NCI-H748 (cell line): ENCODE measurements at regions not wholly inside any gene's neighbourhood (a gene's known extent, or its start where the extent isn't known, plus 50 kb on each side); places are given as distances from the start of the nearest gene placed in this dataset.
A peak's percentile ranks its signal among the peaks of the same experiment; 100 is the strongest.

Source experiments
- DNase-seq: peaks from one replicate; lab custom pipeline; 2025; ENCODE audit not compliant: unreplicated experiment; lab: John Stamatoyannopoulos, UW

DNA sequence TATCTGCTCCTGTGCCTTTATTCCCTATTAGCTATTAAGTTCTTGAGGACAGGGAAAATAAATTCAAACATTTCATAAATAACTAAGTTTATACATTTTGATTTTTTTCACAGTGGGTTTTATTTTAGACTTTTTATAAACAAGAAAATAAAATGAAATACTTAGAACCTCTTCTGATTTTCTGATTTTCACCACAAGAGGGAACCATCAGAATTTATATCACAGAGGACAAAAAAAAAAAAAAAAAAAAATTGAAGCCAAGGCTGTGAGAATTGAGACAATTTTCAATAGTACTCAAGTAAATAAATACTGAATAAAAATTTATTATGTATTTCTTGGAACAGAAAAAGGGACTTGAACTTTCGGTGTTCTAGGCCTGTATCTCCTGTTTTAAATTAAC is 288.1 kb downstream of the SH3BGRL start:
- peak; percentile 23 for DNase-seq

DNA sequence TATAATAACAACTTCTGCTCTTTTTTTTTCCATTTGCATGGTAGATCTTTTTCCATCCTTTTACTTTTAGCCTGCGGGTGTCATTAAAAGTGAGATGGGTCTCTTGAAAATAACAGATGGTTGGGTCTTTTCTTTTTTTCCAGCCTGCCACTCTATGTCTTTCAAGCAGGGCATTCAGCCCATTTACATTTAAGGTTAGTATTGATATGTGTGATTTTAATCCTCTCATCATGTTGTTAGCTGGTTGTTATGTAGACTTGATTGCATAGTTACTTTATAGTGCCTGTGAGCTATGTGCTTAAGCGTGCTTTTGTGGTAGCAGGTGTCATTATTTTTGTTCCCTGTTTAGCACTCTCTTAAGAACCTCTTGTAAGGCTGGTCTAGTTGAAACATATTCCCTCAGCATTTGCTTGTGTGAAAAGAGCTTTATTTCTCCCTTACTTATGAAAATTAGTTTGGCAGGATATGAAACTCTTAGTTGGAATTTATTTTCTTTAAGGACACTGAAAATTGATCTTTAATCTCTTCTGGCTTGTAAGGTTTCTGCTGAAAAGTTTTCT is 326.1 kb downstream of the SH3BGRL start:
- DNase-seq = peak; percentile 37

DNA sequence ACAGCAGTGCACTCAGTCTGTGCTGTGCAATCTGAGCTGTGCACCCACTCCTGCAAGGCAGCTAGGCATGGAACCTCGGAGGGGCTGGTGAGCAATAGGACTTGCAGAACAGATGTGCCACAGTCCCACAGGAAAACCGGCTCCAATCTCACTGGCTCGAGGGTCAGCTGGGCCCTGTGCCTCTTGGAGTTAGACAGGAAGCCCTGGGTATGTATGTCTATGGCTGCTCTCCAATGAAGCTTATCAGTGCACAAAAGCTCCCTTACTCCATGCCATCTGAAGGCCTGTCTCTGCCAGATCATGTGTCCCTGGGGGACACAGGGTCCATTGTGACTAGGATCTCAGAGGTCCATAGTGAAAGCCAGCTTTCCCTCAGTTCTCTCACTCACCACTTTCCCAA is 335.8 kb downstream of the SH3BGRL start:
- no peak for DNase-seq

DNA sequence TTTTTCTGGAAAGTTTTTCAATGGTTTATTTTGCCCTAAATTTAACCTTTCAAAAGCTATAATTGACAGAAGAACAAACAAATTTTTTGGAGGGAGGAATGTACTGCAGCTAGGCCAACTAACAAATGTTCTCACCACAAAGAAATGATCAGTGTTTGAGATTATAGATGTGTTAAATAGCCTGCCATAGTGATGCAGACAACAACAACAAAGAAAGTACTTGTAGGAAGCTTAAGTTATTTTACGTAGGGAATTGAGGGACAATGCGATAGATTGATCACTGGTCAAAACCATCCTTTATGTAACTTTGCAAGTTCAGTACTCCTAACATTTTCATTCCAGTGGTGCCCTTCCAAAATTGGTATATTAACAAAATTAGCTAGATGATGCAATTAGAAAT is 340.4 kb downstream of the SH3BGRL start:
- no peak for DNase-seq

DNA sequence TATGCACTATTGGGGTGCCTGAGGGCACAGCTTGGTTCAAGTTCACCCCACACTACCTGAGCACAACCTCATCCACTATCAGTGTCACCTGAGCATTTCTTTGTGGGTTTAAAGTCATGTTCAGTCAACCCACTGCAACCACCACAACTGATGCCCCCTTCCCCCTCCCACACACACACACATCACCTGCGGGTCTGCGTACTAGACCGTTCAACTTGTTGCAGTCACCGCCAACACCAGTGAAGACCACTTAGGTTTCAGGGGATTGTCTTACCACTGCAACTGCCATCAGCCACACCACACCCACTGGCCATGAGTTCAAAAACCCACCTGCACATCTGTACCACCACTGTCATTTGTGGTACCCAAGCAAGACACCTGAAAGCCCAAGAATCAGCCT is 355.0 kb downstream of the SH3BGRL start:
- DNase-seq = no peak

DNA sequence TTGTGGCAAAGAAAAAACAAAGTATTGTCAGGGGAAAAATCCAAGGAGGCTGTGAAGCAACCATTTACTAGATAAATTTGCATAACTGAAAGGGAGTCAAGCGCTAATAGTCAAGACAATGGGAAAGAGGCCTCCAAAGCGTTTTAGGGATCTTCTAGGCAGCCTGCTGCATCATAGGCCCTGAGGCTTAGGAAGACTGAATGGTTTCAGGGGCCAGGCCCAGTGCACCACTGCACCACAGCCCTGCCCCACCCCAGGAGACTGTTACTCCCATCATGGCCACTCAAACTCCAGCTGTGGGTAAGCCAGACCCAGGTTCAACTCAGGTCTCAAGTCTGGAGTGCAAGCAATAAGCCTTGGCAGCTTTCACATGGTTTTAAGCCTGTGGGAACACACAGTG is 362.9 kb downstream of the SH3BGRL start:
- DNase-seq = no peak

DNA sequence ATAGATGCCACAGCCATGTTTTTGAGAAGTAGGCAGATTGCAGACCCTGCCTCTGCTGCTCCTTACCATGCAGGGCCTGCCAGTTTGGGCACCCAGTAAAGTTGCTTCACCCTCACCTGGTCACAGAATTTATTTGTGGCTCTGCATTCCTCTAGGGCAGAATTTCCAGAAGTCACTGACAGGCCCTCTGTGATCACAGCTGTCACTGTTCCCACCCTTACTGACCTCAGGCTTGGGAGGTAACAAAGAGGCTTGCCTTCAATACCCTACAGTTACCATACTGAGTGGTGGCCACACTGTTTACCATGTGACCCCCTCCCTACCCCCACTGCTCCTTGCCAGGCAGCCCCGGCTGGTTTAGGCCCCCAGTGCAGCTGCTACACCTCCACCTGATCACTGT is 375.1 kb downstream of the SH3BGRL start:
- DNase-seq = no peak

DNA sequence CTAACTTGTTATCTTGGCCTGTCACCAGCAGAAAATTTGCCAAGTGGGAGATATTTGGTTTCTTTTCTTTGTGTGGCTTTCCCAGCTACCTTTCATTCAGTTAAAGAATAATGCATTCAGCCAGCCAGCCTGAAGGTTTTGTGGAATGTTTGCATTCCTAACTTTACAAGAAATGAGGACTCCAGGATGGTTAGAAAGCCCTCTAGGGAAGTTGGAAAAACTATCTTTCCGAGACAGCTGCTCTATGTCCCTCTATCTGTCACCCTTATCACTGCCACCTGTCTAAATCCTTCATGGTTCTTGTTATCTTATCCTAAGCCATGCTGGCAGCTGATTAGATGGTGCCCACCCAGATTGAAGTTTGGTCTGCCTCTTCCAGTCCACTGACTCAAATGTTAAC is 384.2 kb downstream of the SH3BGRL start:
- DNase-seq = no peak

DNA sequence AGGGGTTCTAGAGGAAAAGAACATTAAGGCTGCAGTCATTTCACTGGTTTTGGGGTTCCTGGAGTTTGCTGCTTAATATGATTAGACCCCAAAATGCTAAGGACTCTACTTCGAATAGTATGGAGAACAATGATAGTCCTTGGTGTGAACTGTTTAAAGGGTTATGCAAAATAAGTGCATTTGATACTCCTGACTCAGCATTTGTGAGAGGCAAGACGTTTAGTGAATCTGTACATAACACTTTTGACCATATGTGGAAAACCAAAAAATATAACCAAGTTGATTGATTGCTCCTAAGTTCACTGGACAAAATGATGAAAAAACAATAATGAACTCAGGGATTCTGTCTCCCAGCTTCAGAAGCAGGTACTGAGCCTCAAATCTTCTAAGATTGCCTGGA is 414.1 kb downstream of the SH3BGRL start:
- no peak for DNase-seq

DNA sequence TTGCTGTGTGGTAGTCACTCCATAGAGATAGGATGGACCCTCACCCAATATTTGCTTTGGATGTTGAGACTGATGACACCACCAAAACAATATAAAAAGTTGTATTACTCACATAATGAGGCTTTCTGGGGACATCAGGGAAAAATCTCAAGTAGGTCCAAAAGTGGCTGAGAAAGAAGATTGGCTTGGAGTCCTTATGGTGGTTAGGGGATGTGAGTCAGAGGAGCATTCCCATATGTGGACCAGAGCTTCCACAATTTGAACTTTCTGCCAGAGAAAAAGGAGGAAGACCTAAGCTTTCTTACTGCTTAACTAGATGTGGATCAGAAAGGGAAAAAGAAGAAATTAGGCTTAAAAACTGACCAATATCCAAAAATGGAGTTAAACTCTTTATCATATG is 460.5 kb downstream of the SH3BGRL start:
- no peak for DNase-seq

DNA sequence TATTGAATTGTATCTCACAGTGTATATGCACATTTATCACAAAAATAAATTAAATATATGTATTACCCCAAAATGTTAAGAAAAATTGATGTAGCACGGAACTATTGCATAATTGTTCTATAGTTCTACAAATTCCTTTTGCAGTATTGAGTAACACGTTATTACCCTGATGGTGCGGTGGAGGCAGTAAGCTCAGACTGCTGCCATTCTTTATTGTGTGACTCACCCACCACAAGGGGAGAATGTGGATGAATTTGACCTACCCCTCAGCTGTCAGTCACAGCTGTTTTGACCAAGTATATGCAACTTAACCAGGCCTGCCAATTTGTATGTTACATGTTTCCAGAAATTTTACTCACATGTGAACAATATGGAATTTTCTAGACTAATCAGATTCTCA is 506.6 kb downstream of the SH3BGRL start:
- DNase-seq = no peak

DNA sequence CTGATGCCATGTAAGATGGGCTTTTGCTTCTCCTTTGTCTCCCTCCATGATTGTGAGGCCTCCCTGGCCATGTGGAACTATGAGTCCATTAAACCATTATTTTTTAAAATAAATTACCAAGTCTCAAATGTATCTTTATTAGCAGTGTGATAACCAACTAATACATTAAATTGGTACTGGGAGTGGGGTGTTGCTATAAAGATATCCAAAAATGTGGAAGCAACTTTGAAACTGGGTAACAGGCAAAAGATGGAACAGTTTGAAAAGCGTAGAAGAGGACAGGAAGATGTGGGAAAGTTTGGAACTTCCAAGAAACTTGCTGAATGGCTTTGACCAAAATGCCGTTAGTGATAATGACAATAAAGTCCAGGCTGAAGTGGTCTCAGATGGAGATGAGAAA is 526.7 kb downstream of the SH3BGRL start:
- no peak for DNase-seq

DNA sequence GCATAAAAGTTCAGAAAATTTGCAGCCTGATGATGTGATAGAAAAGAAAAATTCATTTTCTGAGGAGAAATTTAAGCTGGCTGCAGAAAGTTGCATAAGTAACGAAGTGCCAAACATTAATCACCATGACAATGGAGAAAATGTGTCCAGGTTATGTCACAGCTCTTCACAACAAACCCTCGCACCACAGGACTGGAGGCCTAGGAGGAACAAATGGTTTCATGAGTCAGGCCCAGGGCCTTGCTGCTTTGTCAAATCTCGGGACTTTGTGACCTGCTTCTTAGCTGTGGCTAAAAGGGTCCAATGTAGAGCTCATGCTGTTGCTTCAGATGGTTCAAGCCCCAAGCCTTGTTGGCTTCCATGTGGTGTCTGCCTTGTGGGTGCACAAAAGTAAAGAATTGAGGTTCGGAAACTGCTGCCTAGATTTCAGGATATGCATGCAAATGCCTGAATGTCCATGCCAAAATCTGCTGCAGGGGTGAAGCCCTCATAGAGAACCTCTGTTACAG is 527.4 kb downstream of the SH3BGRL start:
- DNase-seq = no peak

DNA sequence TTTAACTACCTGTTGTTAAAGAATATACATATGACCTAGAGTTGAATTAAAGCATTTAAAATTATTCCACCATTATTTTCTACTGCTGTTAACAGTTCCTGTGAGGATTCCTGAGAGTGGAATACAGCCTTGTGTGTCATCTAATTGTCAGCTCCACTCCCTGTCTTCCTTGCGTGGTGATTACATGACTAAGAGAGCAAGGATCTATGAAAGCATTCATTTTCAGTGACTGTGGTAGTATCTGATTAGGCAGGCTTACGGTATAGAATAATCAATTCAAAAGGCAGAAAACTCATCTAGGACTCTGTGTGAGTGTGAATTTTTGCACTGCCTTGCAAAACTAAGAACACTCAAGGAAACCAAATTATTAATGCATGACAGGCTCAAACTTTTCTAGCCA is 577.8 kb downstream of the SH3BGRL start:
- no peak for DNase-seq

DNA sequence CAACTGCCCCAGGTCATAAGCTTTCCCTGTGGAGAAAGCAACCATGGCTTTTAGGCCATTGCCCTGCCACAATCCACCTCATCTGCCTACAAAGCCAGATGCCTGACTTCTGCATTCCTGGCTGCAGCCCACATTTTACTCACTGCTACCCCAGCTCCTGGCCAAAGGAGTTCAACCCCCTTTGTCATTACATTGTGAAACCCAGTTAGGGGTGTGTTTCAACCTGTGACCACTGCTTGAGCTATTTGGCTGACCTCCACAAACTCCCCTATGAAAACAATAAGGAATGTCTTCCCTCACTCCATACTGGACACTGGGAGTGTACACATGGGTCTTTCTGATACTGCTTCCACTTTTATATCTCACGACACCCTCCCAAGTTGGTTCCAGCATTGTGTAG is 589.2 kb downstream of the SH3BGRL start:
- no peak for DNase-seq
